ENCODE measurements at regions not wholly inside any gene's neighbourhood (a gene's known extent, or its start where the extent isn't known, plus 50 kb on each side); places are given as distances from the start of the nearest gene placed in this dataset.

DNA sequence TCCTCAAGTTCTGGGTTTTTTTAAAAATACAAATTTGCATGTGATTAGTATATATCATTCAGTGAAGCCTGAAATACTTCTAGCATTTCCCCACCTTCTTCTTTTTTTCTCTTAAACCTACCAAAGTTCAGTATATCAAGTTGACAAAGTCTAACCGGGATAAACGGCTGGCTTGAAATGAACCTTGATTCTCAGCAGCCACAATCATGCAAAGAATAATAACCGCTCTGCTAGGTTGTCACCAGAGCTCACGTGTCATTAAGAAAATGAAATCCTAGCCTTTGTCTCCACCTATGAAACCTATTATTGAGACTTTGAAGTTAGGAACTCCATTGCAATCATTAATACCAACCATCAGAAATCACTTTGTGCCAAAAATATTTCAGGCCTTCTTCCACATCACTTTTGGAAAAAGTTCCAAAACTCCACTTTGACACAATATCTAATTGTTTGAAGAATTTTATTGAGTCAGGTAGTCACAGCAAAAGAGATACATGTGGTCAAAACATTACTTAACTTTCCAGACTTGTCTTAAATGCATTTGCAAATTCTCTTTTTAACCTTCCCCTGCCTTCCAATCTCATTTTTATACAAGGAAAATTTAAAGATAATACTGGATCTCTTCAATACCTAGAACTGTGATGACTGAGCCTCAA, 285.6 kb upstream of the ACVR2A start:
- TF ChIP-seq EZH2 (IDR thresholded peaks at IDR 0.05; ENCODE audit: low read depth, unreplicated experiment) (no peak), JUNB (IDR thresholded peaks at IDR 0.05; ENCODE audit: unreplicated experiment) (no peak), POLR2AphosphoS5 (IDR thresholded peaks at IDR 0.05; ENCODE audit: low read depth) (no peak), ZNF331 (CRISPR knock-in tag; IDR thresholded peaks at IDR 0.05; ENCODE audit: low read depth) (no peak), CREB1 (CRISPR knock-in tag; IDR thresholded peaks at IDR 0.05; ENCODE audit: low read depth) (no peak), EZH2phosphoT487 (IDR thresholded peaks at IDR 0.05; ENCODE audit: unreplicated experiment) (no peak), ZNF114 (CRISPR knock-in tag; IDR thresholded peaks at IDR 0.05) (no peak), STAT1 (IDR thresholded peaks at IDR 0.05; ENCODE audit: unreplicated experiment) (no peak)
- TF ChIP-seq, protein P1, sequence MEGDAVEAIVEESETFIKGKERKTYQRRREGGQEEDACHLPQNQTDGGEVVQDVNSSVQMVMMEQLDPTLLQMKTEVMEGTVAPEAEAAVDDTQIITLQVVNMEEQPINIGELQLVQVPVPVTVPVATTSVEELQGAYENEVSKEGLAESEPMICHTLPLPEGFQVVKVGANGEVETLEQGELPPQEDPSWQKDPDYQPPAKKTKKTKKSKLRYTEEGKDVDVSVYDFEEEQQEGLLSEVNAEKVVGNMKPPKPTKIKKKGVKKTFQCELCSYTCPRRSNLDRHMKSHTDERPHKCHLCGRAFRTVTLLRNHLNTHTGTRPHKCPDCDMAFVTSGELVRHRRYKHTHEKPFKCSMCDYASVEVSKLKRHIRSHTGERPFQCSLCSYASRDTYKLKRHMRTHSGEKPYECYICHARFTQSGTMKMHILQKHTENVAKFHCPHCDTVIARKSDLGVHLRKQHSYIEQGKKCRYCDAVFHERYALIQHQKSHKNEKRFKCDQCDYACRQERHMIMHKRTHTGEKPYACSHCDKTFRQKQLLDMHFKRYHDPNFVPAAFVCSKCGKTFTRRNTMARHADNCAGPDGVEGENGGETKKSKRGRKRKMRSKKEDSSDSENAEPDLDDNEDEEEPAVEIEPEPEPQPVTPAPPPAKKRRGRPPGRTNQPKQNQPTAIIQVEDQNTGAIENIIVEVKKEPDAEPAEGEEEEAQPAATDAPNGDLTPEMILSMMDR (conservative IDR thresholded peaks at IDR 0.05; ENCODE audit: low read depth in 2 of 2) = no peak
- TF ChIP-seq, protein P2, sequence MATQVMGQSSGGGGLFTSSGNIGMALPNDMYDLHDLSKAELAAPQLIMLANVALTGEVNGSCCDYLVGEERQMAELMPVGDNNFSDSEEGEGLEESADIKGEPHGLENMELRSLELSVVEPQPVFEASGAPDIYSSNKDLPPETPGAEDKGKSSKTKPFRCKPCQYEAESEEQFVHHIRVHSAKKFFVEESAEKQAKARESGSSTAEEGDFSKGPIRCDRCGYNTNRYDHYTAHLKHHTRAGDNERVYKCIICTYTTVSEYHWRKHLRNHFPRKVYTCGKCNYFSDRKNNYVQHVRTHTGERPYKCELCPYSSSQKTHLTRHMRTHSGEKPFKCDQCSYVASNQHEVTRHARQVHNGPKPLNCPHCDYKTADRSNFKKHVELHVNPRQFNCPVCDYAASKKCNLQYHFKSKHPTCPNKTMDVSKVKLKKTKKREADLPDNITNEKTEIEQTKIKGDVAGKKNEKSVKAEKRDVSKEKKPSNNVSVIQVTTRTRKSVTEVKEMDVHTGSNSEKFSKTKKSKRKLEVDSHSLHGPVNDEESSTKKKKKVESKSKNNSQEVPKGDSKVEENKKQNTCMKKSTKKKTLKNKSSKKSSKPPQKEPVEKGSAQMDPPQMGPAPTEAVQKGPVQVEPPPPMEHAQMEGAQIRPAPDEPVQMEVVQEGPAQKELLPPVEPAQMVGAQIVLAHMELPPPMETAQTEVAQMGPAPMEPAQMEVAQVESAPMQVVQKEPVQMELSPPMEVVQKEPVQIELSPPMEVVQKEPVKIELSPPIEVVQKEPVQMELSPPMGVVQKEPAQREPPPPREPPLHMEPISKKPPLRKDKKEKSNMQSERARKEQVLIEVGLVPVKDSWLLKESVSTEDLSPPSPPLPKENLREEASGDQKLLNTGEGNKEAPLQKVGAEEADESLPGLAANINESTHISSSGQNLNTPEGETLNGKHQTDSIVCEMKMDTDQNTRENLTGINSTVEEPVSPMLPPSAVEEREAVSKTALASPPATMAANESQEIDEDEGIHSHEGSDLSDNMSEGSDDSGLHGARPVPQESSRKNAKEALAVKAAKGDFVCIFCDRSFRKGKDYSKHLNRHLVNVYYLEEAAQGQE (IDR thresholded peaks at IDR 0.05; ENCODE audit: unreplicated experiment) = no peak
- TF ChIP-seq, protein P3, sequence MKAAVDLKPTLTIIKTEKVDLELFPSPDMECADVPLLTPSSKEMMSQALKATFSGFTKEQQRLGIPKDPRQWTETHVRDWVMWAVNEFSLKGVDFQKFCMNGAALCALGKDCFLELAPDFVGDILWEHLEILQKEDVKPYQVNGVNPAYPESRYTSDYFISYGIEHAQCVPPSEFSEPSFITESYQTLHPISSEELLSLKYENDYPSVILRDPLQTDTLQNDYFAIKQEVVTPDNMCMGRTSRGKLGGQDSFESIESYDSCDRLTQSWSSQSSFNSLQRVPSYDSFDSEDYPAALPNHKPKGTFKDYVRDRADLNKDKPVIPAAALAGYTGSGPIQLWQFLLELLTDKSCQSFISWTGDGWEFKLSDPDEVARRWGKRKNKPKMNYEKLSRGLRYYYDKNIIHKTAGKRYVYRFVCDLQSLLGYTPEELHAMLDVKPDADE (IDR thresholded peaks at IDR 0.05) = no peak
- TF ChIP-seq, protein P4, sequence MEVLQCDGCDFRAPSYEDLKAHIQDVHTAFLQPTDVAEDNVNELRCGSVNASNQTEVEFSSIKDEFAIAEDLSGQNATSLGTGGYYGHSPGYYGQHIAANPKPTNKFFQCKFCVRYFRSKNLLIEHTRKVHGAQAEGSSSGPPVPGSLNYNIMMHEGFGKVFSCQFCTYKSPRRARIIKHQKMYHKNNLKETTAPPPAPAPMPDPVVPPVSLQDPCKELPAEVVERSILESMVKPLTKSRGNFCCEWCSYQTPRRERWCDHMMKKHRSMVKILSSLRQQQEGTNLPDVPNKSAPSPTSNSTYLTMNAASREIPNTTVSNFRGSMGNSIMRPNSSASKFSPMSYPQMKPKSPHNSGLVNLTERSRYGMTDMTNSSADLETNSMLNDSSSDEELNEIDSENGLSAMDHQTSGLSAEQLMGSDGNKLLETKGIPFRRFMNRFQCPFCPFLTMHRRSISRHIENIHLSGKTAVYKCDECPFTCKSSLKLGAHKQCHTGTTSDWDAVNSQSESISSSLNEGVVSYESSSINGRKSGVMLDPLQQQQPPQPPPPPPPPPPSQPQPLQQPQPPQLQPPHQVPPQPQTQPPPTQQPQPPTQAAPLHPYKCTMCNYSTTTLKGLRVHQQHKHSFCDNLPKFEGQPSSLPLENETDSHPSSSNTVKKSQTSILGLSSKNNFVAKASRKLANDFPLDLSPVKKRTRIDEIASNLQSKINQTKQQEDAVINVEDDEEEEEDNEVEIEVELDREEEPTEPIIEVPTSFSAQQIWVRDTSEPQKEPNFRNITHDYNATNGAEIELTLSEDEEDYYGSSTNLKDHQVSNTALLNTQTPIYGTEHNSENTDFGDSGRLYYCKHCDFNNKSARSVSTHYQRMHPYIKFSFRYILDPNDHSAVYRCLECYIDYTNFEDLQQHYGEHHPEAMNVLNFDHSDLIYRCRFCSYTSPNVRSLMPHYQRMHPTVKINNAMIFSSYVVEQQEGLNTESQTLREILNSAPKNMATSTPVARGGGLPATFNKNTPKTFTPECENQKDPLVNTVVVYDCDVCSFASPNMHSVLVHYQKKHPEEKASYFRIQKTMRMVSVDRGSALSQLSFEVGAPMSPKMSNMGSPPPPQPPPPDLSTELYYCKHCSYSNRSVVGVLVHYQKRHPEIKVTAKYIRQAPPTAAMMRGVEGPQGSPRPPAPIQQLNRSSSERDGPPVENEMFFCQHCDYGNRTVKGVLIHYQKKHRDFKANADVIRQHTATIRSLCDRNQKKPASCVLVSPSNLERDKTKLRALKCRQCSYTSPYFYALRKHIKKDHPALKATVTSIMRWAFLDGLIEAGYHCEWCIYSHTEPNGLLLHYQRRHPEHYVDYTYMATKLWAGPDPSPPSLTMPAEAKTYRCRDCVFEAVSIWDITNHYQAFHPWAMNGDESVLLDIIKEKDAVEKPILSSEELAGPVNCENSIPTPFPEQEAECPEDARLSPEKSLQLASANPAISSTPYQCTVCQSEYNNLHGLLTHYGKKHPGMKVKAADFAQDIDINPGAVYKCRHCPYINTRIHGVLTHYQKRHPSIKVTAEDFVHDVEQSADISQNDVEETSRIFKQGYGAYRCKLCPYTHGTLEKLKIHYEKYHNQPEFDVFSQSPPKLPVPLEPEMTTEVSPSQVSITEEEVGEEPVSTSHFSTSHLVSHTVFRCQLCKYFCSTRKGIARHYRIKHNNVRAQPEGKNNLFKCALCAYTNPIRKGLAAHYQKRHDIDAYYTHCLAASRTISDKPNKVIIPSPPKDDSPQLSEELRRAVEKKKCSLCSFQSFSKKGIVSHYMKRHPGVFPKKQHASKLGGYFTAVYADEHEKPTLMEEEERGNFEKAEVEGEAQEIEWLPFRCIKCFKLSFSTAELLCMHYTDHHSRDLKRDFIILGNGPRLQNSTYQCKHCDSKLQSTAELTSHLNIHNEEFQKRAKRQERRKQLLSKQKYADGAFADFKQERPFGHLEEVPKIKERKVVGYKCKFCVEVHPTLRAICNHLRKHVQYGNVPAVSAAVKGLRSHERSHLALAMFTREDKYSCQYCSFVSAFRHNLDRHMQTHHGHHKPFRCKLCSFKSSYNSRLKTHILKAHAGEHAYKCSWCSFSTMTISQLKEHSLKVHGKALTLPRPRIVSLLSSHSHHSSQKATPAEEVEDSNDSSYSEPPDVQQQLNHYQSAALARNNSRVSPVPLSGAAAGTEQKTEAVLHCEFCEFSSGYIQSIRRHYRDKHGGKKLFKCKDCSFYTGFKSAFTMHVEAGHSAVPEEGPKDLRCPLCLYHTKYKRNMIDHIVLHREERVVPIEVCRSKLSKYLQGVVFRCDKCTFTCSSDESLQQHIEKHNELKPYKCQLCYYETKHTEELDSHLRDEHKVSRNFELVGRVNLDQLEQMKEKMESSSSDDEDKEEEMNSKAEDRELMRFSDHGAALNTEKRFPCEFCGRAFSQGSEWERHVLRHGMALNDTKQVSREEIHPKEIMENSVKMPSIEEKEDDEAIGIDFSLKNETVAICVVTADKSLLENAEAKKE (CRISPR knock-in tag; IDR thresholded peaks at IDR 0.05) = no peak

Data from GM23338 (cell line).